ENCODE measurements at regions not wholly inside any gene's neighbourhood (a gene's known extent, or its start where the extent isn't known, plus 50 kb on each side); places are given as distances from the start of the nearest gene placed in this dataset.

- no peak for DNase-seq (ENCODE audit: low read depth)
- TF ChIP-seq POLR2A (IDR thresholded peaks at IDR 0.05; ENCODE audit: extremely low read depth, insufficient read length) (no peak), CTCF (IDR thresholded peaks at IDR 0.05; ENCODE audit: low read depth, low read length) (no peak), MYC (IDR thresholded peaks at IDR 0.05; ENCODE audit: low read depth, low read length) (no peak), MAX (IDR thresholded peaks at IDR 0.05; ENCODE audit: low read depth, low read length) (no peak)
- H3K4me3 ChIP-seq (ENCODE audit: low read depth, low read length): no peak overlapping the region
Observed at GRCh38 chr3:88410259-88410658, 260.5 kb downstream of the C3orf38 start.

GRCh38 chr3:88412346-88412745 is 262.6 kb downstream of the C3orf38 start:
- no peak overlapping the region for H3K4me3 ChIP-seq (ENCODE audit: low read depth, low read length)
- no peak for TF ChIP-seq MAX (IDR thresholded peaks at IDR 0.05; ENCODE audit: low read depth, low read length)
- no peak for TF ChIP-seq CTCF (IDR thresholded peaks at IDR 0.05; ENCODE audit: low read depth, low read length)
- no peak for TF ChIP-seq MYC (IDR thresholded peaks at IDR 0.05; ENCODE audit: low read depth, low read length)
- TF ChIP-seq POLR2A (IDR thresholded peaks at IDR 0.05; ENCODE audit: extremely low read depth, insufficient read length): no peak
- DNase-seq (ENCODE audit: low read depth): no peak

GRCh38 chr3:88416436-88416835 is 266.7 kb downstream of the C3orf38 start:
- DNase-seq (ENCODE audit: low read depth): no peak
- no peak overlapping the region for H3K4me3 ChIP-seq (ENCODE audit: low read depth, low read length)
- TF ChIP-seq POLR2A (IDR thresholded peaks at IDR 0.05; ENCODE audit: extremely low read depth, insufficient read length): no peak
- no peak for TF ChIP-seq CTCF (IDR thresholded peaks at IDR 0.05; ENCODE audit: low read depth, low read length)
- TF ChIP-seq MAX (IDR thresholded peaks at IDR 0.05; ENCODE audit: low read depth, low read length): no peak
- TF ChIP-seq MYC (IDR thresholded peaks at IDR 0.05; ENCODE audit: low read depth, low read length): no peak

- H3K4me3 ChIP-seq (ENCODE audit: low read depth, low read length): no peak overlapping the region
Observed at GRCh38 chr3:88418219-88418618, 268.5 kb downstream of the C3orf38 start.

GRCh38 chr3:88433568-88433967 is 283.8 kb downstream of the C3orf38 start:
- no peak for DNase-seq (ENCODE audit: low read depth)
- TF ChIP-seq POLR2A (IDR thresholded peaks at IDR 0.05; ENCODE audit: extremely low read depth, insufficient read length): no peak
- no peak overlapping the region for H3K4me3 ChIP-seq (ENCODE audit: low read depth, low read length)

More at GRCh38 chr3:88418219-88418618, 268.5 kb downstream of the C3orf38 start:
- TF ChIP-seq POLR2A (IDR thresholded peaks at IDR 0.05; ENCODE audit: extremely low read depth, insufficient read length) (no peak), MAX (IDR thresholded peaks at IDR 0.05; ENCODE audit: low read depth, low read length) (no peak), MYC (IDR thresholded peaks at IDR 0.05; ENCODE audit: low read depth, low read length) (no peak), CTCF (IDR thresholded peaks at IDR 0.05; ENCODE audit: low read depth, low read length) (no peak)
- DNase-seq (ENCODE audit: low read depth): no peak

GRCh38 chr3:88434001-88434400 is 284.2 kb downstream of the C3orf38 start:
- DNase-seq (ENCODE audit: low read depth): no peak
- TF ChIP-seq CTCF (IDR thresholded peaks at IDR 0.05; ENCODE audit: low read depth, low read length) (no peak), MAX (IDR thresholded peaks at IDR 0.05; ENCODE audit: low read depth, low read length) (no peak), MYC (IDR thresholded peaks at IDR 0.05; ENCODE audit: low read depth, low read length) (no peak), POLR2A (IDR thresholded peaks at IDR 0.05; ENCODE audit: extremely low read depth, insufficient read length) (no peak)
- no peak overlapping the region for H3K4me3 ChIP-seq (ENCODE audit: low read depth, low read length)

Data from NB4 (cell line).